ENCODE measurements at regions not wholly inside any gene's neighbourhood (a gene's known extent, or its start where the extent isn't known, plus 50 kb on each side); places are given as distances from the start of the nearest gene placed in this dataset.

DNA sequence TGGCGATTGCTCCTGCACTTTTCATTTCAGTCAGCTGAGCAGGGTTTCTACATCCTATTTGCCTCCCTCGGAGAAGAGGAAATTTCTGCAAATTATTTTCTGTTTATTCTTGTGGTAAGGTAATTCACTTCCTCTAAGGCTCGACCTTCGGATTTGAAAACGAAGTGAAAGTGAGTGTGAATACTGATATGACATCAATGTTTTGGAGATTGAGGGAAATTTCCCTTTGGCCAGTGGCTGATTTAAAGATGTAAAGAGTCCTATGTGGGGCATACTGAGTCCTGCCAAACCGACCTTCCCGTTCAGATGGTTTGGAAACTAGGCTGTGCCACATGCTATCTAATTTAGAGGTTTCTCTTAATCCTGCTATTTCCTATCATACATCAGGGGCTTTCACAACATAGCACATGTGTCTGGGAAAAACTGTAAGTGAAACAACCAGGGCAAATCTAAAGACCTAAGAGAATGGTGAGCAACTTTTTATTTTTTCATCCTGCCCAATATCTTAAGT, 112.3 kb downstream of the POSTN start:
- DNase-seq (ENCODE audit: low read depth) = no peak
- TF ChIP-seq, protein P1, sequence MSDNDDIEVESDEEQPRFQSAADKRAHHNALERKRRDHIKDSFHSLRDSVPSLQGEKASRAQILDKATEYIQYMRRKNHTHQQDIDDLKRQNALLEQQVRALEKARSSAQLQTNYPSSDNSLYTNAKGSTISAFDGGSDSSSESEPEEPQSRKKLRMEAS (IDR thresholded peaks at IDR 0.05; ENCODE audit: low read depth, low read length) = no peak
- no peak for TF ChIP-seq POLR2A (IDR thresholded peaks at IDR 0.05; ENCODE audit: extremely low read depth, insufficient read length)
- TF ChIP-seq MYC (IDR thresholded peaks at IDR 0.05; ENCODE audit: low read depth, low read length) = no peak
- TF ChIP-seq, protein P2, sequence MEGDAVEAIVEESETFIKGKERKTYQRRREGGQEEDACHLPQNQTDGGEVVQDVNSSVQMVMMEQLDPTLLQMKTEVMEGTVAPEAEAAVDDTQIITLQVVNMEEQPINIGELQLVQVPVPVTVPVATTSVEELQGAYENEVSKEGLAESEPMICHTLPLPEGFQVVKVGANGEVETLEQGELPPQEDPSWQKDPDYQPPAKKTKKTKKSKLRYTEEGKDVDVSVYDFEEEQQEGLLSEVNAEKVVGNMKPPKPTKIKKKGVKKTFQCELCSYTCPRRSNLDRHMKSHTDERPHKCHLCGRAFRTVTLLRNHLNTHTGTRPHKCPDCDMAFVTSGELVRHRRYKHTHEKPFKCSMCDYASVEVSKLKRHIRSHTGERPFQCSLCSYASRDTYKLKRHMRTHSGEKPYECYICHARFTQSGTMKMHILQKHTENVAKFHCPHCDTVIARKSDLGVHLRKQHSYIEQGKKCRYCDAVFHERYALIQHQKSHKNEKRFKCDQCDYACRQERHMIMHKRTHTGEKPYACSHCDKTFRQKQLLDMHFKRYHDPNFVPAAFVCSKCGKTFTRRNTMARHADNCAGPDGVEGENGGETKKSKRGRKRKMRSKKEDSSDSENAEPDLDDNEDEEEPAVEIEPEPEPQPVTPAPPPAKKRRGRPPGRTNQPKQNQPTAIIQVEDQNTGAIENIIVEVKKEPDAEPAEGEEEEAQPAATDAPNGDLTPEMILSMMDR (IDR thresholded peaks at IDR 0.05; ENCODE audit: low read depth, low read length) = no peak
- no peak overlapping the region for H3K4me3 ChIP-seq (ENCODE audit: low read depth, low read length)

DNA sequence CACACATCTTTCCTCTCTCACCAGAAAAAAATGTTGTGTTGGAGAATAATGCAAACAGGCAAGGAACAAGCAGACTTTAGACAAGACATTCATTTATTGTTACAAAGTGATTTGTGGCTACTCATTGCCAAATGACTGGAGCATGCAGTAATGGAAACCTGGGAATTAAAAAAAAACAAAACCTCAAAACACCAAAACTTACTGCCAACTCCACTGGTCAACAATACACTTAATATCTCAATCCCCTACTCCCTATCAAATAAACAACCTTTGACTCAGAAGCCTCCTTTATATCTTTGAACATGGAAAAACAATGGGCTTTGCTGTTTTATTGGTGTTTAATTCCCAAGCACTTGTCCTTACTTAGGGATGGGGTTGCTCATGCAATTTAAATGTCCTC, 112.8 kb downstream of the POSTN start:
- DNase-seq (ENCODE audit: low read depth) = no peak
- TF ChIP-seq, protein P1 (IDR thresholded peaks at IDR 0.05; ENCODE audit: low read depth, low read length) = no peak
- no peak for TF ChIP-seq MYC (IDR thresholded peaks at IDR 0.05; ENCODE audit: low read depth, low read length)
- TF ChIP-seq, protein P2 (IDR thresholded peaks at IDR 0.05; ENCODE audit: low read depth, low read length) = no peak
- TF ChIP-seq POLR2A (IDR thresholded peaks at IDR 0.05; ENCODE audit: extremely low read depth, insufficient read length) = no peak
- H3K4me3 ChIP-seq (ENCODE audit: low read depth, low read length) = no peak overlapping the region

DNA sequence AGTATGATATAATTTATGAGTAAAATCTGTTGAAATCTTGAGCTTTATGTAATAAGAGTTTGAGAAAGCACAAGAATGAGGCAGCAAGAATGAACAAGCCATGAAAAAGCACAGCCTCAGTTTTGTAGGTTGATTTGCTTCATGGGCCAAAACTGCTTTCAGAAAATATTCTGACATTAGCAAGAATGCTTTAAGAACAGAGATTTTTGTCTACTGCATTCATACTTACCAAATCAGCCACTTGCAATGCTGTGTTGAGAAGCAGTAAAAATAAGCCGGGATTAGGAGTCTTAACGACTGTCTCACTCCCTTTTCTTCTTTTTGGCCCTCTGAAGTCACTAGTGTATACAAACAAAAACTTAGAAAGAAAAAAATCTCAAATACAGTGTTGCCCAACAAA, 114.5 kb downstream of the POSTN start:
- no peak for DNase-seq (ENCODE audit: low read depth)
- TF ChIP-seq MYC (IDR thresholded peaks at IDR 0.05; ENCODE audit: low read depth, low read length) (no peak), POLR2A (IDR thresholded peaks at IDR 0.05; ENCODE audit: extremely low read depth, insufficient read length) (no peak)
- TF ChIP-seq, protein P1 (IDR thresholded peaks at IDR 0.05; ENCODE audit: low read depth, low read length) = no peak
- TF ChIP-seq, protein P2 (IDR thresholded peaks at IDR 0.05; ENCODE audit: low read depth, low read length) = no peak
- H3K4me3 ChIP-seq (ENCODE audit: low read depth, low read length) = no peak overlapping the region

DNA sequence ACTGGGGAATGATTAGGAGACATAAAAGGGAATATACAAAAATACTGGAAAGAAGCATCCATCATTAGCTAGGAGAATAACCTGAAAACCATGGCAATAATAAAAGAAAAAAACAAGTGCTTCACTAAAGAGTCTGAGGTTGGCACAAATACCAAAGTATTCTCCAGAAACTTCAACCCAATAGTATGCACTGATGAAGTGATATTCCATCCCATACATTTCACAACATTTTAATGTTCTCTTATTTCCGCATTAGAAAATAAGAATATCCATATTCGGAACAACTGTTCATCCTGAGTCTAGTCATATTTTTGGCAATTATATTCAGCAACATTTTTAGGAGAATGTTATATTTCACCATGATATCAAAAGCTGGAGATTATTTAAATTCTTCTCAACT, 116.2 kb downstream of the POSTN start:
- H3K4me3 ChIP-seq (ENCODE audit: low read depth, low read length) = no peak overlapping the region
- no peak for DNase-seq (ENCODE audit: low read depth)
- no peak for TF ChIP-seq MYC (IDR thresholded peaks at IDR 0.05; ENCODE audit: low read depth, low read length)
- TF ChIP-seq, protein P1 (IDR thresholded peaks at IDR 0.05; ENCODE audit: low read depth, low read length) = no peak

DNA sequence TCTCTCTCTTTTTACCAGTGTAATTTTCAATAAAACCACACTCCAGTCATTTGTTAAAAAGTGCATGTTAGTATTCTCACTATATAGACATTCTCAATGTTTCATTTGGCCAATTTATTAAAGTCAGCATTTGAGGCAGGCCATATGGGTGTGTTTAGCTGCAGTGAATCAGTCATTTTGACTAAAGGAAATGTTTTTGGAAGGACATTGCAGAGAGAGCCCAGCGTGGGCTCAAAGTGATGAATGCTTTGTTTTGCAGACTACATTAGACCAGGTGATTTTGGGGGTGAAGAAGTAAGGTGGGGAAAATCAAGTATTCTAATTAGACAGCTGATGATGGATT, 116.7 kb downstream of the POSTN start:
- H3K4me3 ChIP-seq (ENCODE audit: low read depth, low read length) = no peak overlapping the region
- TF ChIP-seq, protein P1 (IDR thresholded peaks at IDR 0.05; ENCODE audit: low read depth, low read length) = no peak
- TF ChIP-seq, protein P2 (IDR thresholded peaks at IDR 0.05; ENCODE audit: low read depth, low read length) = no peak
- TF ChIP-seq MYC (IDR thresholded peaks at IDR 0.05; ENCODE audit: low read depth, low read length) = no peak
- no peak for TF ChIP-seq POLR2A (IDR thresholded peaks at IDR 0.05; ENCODE audit: extremely low read depth, insufficient read length)
- DNase-seq (ENCODE audit: low read depth) = no peak

DNA sequence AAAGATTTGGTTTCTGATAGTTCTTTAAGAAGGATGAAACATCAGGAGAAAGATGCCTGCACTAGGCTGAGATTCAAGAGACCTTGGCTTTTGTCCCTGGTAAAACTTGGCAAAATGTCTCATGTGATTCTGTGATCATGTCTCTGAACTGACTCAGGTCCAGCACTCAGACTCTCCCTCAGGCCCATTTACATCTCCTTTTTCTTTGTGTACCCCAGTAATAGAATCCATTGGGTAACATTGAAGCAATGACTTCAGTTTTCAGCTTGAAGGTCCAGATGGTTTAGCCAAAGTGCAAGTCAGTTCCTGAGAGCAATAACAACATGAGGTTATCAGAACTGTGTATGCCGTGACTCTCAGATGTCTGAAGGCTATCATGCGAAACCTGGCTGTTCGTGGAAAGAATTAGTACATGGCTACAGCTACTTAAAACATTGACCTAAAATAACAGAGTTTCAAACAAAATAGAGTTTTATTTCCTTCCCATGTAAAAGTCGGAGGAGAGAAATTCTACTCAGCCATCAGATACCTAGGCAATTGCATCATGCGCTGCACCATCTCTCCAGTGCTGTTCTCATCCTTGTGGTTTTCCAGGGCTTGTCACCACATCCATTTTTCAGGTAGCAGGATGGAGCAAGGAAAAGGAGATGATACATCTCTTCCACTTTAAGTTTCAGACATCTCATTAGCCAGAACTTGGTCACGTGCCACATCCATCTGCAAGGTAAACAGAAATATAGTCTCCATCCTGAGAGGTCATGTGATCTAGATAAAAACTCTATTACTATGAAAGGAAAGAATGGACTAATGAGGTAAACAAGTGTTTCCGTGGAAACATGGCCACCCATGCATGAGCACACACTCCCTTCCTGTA, 117.3 kb downstream of the POSTN start:
- TF ChIP-seq, protein P2 (IDR thresholded peaks at IDR 0.05; ENCODE audit: low read depth, low read length) = no peak
- TF ChIP-seq, protein P1 (IDR thresholded peaks at IDR 0.05; ENCODE audit: low read depth, low read length) = no peak
- TF ChIP-seq MYC (IDR thresholded peaks at IDR 0.05; ENCODE audit: low read depth, low read length) (no peak), POLR2A (IDR thresholded peaks at IDR 0.05; ENCODE audit: extremely low read depth, insufficient read length) (no peak)
- H3K4me3 ChIP-seq (ENCODE audit: low read depth, low read length) = no peak overlapping the region
- DNase-seq (ENCODE audit: low read depth) = no peak

All from NB4 (cell line).